Esophagus squamous epithelium (tissue), 4 donors: ENCODE measurements at regions not wholly inside any gene's neighbourhood (a gene's known extent, or its start where the extent isn't known, plus 50 kb on each side); places are given as distances from the start of the nearest gene placed in this dataset.

Source experiments
- CTCF ChIP-seq, 6 experiments: fragments of 450-650 bp in 4 of 6; fragments of 200-600 bp in 2 of 6; sonication (generic) in 2 of 6; IDR thresholded peaks; one replicate each; pipeline ENCODE4 v1.5.1; 2016 to 2019; ENCODE audit warnings: antibody characterized with exemption in 6 of 6, mild to moderate bottlenecking in 4 of 6, moderate library complexity in 4 of 6
- POLR2A ChIP-seq, 4 donors: fragments of 450-650 bp; IDR thresholded peaks; one replicate each; pipeline ENCODE4 v1.6.1; 2017; ENCODE audit warnings: antibody characterized with exemption in 4 of 4, mild to moderate bottlenecking in 4 of 4, moderate library complexity in 3 of 4

- TF ChIP-seq CTCF (IDR thresholded peaks at IDR 0.05) (no peak), POLR2A (IDR thresholded peaks at IDR 0.05) (no peak)
These were observed 89.0 kb downstream of the NAF1 start for GRCh38 chr4:163077680-163078079.
